Progenitor cell of endocrine pancreas (in vitro differentiated cells): ENCODE measurements at regions not wholly inside any gene's neighbourhood (a gene's known extent, or its start where the extent isn't known, plus 50 kb on each side); places are given as distances from the start of the nearest gene placed in this dataset.
A peak's percentile ranks its signal among the peaks of the same experiment; 100 is the strongest.

Experiments
- DNase-seq: peaks from one replicate; pipeline ENCODE4 v3.0.0; 2021; ENCODE audit warnings: low spot score; ENCODE audit not compliant: unreplicated experiment
- H3K27ac Mint-ChIP-seq: 2 replicates; pipeline ENCODE4 v1.8.0; 2021; ENCODE audit warnings: mild to moderate bottlenecking, moderate library complexity, mixed read lengths
- H3K27me3 Mint-ChIP-seq: 2 replicates; pipeline ENCODE4 v1.8.0; 2021; ENCODE audit warnings: mixed read lengths
- H3K36me3 Mint-ChIP-seq: 2 replicates; pipeline ENCODE4 v1.8.0; 2022; ENCODE audit warnings: mixed read lengths; ENCODE audit not compliant: insufficient read depth
- H3K4me1 Mint-ChIP-seq: 2 replicates; pipeline ENCODE4 v1.8.0; 2021; ENCODE audit warnings: low read depth, mixed read lengths
- H3K4me3 Mint-ChIP-seq: 2 replicates; pipeline ENCODE4 v1.8.0; 2021; ENCODE audit warnings: low read depth, mild to moderate bottlenecking, moderate library complexity, mixed read lengths
- H3K9me3 Mint-ChIP-seq: 2 replicates; pipeline ENCODE4 v1.8.0; 2021; ENCODE audit warnings: low read depth, mixed read lengths
- CTCF ChIP-seq: fragments of 200-600 bp; sonication (generic); IDR thresholded peaks from one replicate; pipeline ENCODE4 v1.5.0; 2021; ENCODE audit warnings: antibody characterized with exemption, mild to moderate bottlenecking; ENCODE audit not compliant: unreplicated experiment

- H3K36me3 Mint-ChIP-seq, result no peaks in the 10 kb centered on the region
- TF ChIP-seq CTCF, result no peak
- H3K27ac Mint-ChIP-seq, result peak overlapping the region; percentile 75
- no peak for DNase-seq
- peaks cover 31% of the 10 kb centered on the region for H3K4me1 Mint-ChIP-seq
- peak overlapping the region; percentile 10 for H3K4me3 Mint-ChIP-seq
- no peaks in the 10 kb centered on the region for H3K27me3 Mint-ChIP-seq
- peaks cover 4% of the 10 kb centered on the region for H3K9me3 Mint-ChIP-seq
Measured at GRCh38 chr13:78430166-78430791, 173.1 kb downstream of the POU4F1 start.

- TF ChIP-seq CTCF, result no peak
- no peak overlapping the region for H3K27ac Mint-ChIP-seq
- H3K27me3 Mint-ChIP-seq, result no peaks in the 10 kb centered on the region
- H3K9me3 Mint-ChIP-seq, result peaks cover 4% of the 10 kb centered on the region
- no peak for DNase-seq
- peaks cover 29% of the 10 kb centered on the region for H3K4me1 Mint-ChIP-seq
- H3K36me3 Mint-ChIP-seq, result no peaks in the 10 kb centered on the region
- H3K4me3 Mint-ChIP-seq, result no peak overlapping the region
Measured at GRCh38 chr13:78428646-78429045, 174.7 kb downstream of the POU4F1 start.

- Mint-ChIP-seq H3K9me3 (no peaks in the 10 kb centered on the region), H3K4me1 (peaks cover 18% of the 10 kb centered on the region), H3K4me3 (no peak overlapping the region), H3K36me3 (no peaks in the 10 kb centered on the region), H3K27ac (no peak overlapping the region), H3K27me3 (no peaks in the 10 kb centered on the region)
- no peak for DNase-seq
- no peak for TF ChIP-seq CTCF
Measured at GRCh38 chr13:78426183-78426582, 177.2 kb downstream of the POU4F1 start.

GRCh38 chr13:78420814-78421213 lies 182.5 kb downstream of the POU4F1 start:
- H3K36me3 Mint-ChIP-seq, result no peaks in the 10 kb centered on the region
- no peaks in the 10 kb centered on the region for H3K9me3 Mint-ChIP-seq
- no peak overlapping the region for H3K27ac Mint-ChIP-seq
- H3K27me3 Mint-ChIP-seq, result no peaks in the 10 kb centered on the region
- no peaks in the 10 kb centered on the region for H3K4me1 Mint-ChIP-seq
- TF ChIP-seq CTCF, result no peak
- no peak for DNase-seq
- H3K4me3 Mint-ChIP-seq, result no peak overlapping the region

- Mint-ChIP-seq H3K4me1 (no peaks in the 10 kb centered on the region), H3K27ac (no peak overlapping the region), H3K27me3 (no peaks in the 10 kb centered on the region), H3K36me3 (no peaks in the 10 kb centered on the region), H3K9me3 (no peaks in the 10 kb centered on the region), H3K4me3 (no peak overlapping the region)
- no peak for DNase-seq
- TF ChIP-seq CTCF, result no peak
Measured at GRCh38 chr13:78413887-78414553, 189.3 kb downstream of the POU4F1 start.
